Breast epithelium (tissue), 4 donors: ENCODE measurements at regions not wholly inside any gene's neighbourhood (a gene's known extent, or its start where the extent isn't known, plus 50 kb on each side); places are given as distances from the start of the nearest gene placed in this dataset.

Source experiments
- DNase-seq, 2 donors: peaks; one replicate each; pipeline ENCODE4 v3.0.0-alpha.2; 2019; ENCODE audit warnings: low spot score in 2 of 2
- H3K27ac ChIP-seq, 2 donors: fragments of 200-600 bp; sonication (generic) in 1 of 2; one replicate each; pipeline ENCODE4 v1.5.1; 2016 to 2019; ENCODE audit warnings: mild to moderate bottlenecking in 1 of 2
- H3K27me3 ChIP-seq, 2 donors: fragments of 200-600 bp; sonication (generic) in 1 of 2; one replicate each; pipeline versions ENCODE4 v1.5.1 to v1.6.0; 2017 to 2019; ENCODE audit warnings: control low read depth in 1 of 2, mild to moderate bottlenecking in 1 of 2
- H3K36me3 ChIP-seq: fragments of 200-600 bp; one replicate; pipeline ENCODE4 v1.5.1; 2019
- H3K4me1 ChIP-seq, 2 donors: fragments of 200-600 bp; sonication (generic); one replicate each; pipeline ENCODE4 v1.5.1; 2016 to 2019; ENCODE audit warnings: control low read depth in 1 of 2
- H3K4me3 ChIP-seq, 3 donors: fragments of 200-600 bp; sonication (generic); 1 replicate in 2 of 3; 2 replicates in 1 of 3; pipeline ENCODE4 v1.5.1; 2016 to 2019; ENCODE audit warnings: mild to moderate bottlenecking in 3 of 3, moderate library complexity in 2 of 3
- H3K9me3 ChIP-seq, 2 donors: fragments of 200-600 bp; sonication (generic) in 1 of 2; one replicate each; pipeline ENCODE4 v1.5.1; 2016 to 2019; ENCODE audit warnings: control low read depth in 1 of 2
- POLR2A ChIP-seq: fragments of 450-650 bp; IDR thresholded peaks from one replicate; pipeline ENCODE4 v1.6.1; 2016; ENCODE audit warnings: antibody characterized with exemption, mild to moderate bottlenecking, moderate library complexity
- POLR2AphosphoS5 ChIP-seq, 3 donors: sonication (generic); formaldehyde crosslinking; IDR thresholded peaks; one replicate each; pipeline ENCODE4 v1.6.1; 2017; ENCODE audit warnings: antibody characterized with exemption in 3 of 3
- intact Hi-C: fragments of 100-400 bp; cut with DNase I; formaldehyde crosslinking; loops from one replicate; pipeline ENCODE4 v1.15.1; 2023; ENCODE audit warnings: low total_unique reads
- TF ChIP-seq, protein P1 (sequence below), 3 donors: fragments of 450-650 bp; IDR thresholded peaks; one replicate each; pipeline ENCODE4 v1.5.1; 2016 to 2017; ENCODE audit warnings: antibody characterized with exemption in 3 of 3, mild to moderate bottlenecking in 3 of 3, moderate library complexity in 3 of 3

DNA sequence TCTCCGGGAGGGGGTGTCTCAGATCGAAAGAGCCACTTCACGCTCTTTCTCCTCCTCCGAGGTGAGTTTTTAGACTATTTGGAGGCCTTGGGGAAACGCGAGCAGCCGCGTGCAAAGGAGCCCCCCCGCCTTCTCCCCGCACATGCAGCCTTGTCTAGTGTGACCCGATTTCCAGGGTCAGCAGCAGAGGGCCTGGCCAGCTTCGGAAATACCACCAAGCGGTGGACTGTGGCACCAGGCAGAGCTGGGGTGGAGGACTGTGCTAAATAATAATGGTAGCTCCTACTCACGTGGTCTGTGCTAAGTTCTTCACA is 79.3 kb upstream of the BCOR start:
- Histone ChIP-seq H3K9me3 (peaks cover 0 to 5% of the 10 kb centered on the region in 2 donors), H3K27me3 (peaks cover 0 to 79% of the 10 kb centered on the region in 2 donors), H3K4me3 (peak overlapping the region; percentile 56 to 76 (median 59)), H3K36me3 (no peaks in the 10 kb centered on the region), H3K27ac (peak overlapping the region; percentile 83 to 97), H3K4me1 (no peaks in the 10 kb centered on the region)
- intact Hi-C loops = no loop called here
- TF ChIP-seq POLR2AphosphoS5 (IDR thresholded peaks at IDR 0.05) = no peak
- TF ChIP-seq, protein P1, sequence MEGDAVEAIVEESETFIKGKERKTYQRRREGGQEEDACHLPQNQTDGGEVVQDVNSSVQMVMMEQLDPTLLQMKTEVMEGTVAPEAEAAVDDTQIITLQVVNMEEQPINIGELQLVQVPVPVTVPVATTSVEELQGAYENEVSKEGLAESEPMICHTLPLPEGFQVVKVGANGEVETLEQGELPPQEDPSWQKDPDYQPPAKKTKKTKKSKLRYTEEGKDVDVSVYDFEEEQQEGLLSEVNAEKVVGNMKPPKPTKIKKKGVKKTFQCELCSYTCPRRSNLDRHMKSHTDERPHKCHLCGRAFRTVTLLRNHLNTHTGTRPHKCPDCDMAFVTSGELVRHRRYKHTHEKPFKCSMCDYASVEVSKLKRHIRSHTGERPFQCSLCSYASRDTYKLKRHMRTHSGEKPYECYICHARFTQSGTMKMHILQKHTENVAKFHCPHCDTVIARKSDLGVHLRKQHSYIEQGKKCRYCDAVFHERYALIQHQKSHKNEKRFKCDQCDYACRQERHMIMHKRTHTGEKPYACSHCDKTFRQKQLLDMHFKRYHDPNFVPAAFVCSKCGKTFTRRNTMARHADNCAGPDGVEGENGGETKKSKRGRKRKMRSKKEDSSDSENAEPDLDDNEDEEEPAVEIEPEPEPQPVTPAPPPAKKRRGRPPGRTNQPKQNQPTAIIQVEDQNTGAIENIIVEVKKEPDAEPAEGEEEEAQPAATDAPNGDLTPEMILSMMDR (IDR thresholded peaks at IDR 0.05) = no peak
- TF ChIP-seq POLR2A = no peak
- DNase-seq = no peak

DNA sequence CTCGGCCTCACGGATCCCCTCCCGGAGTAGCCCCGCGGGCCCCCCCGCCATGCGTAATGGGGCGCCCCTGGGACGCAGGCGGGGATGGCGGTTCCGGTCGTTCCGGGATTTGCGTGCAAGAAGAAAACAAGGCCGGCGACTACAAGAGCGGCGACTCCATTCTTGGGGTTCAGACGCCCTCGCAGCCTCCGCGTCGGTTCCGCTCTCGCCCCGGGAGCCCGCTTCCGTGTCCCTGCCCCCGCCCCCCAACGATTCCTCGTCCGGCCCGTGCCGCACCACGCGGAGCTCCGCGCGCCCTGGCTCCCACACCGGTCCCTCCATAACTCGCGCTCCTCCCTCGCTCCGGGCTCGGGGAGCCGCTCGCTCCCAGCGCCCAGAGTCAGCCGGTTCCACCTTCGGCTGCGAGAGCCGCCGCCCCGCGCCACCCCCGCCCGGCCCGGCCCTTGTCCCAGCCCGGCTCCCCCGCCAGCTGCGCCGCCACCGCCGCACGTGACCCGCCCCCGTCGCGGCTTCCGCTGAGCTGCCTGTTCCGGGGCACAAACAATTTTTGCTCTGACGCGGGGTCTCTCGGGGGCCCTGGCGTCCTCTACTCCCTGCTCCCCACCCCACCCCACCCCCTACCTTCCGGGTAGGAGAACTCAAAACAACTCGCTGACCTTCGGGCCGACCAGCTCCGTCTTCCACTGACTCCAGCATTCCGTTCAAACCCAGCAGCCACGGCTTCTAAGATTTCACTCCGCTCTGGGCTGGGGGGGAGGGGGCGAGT is 78.8 kb upstream of the BCOR start:
- Histone ChIP-seq H3K4me3 (peak overlapping the region; percentile 56 to 76 (median 59)), H3K36me3 (no peaks in the 10 kb centered on the region), H3K27me3 (peaks cover 0 to 84% of the 10 kb centered on the region in 2 donors), H3K4me1 (no peaks in the 10 kb centered on the region), H3K27ac (peak overlapping the region; percentile 83 to 97), H3K9me3 (peaks cover 0 to 5% of the 10 kb centered on the region in 2 donors)
- intact Hi-C loops = no loop called here
- DNase-seq = no peak
- TF ChIP-seq POLR2A (no peak), POLR2AphosphoS5 (IDR thresholded peaks at IDR 0.05) (no peak)
- TF ChIP-seq, protein P1 (IDR thresholded peaks at IDR 0.05) = no peak

DNA sequence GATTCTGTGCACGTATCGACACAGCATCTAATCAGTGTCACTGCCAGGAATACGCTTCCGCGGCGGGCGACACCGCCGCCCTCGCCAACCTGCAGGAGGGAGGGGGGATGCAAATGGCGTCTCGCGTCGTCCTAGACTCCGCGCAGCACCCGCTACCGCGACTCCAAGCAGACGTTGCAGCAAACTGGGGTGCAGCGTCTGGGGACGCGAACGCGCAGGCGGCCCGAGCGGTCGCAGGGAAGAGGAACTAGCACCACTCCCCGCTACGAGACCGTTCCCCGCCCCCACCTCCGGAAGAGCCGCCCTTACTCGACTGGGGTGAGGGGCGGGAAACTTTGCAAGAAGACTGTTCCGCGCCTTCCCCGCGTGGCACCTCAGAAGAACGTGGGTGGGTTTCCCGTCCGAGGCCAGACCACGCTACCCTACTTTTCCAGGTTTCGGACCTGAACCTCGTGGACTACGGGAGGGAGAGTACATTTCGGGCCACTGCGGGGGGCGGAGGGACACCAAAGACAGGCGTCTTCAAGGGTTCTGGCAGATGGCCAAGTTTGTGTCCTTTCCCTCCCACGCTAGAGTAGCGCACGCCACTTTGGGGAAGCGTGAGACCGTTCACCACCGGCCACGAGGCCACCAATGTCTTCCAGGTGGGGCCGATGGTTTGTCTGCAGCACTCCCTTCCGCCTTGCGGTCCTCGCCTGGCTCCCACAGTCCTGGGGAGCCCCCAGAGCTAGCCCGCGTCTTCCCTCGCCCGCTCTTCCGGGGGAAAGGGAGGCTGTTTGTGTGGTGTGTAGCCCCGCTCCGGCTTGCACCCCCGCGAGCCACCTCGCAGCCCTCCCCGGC is 78.0 kb upstream of the BCOR start:
- Histone ChIP-seq H3K9me3 (peaks cover 0 to 5% of the 10 kb centered on the region in 2 donors), H3K27ac (peak overlapping the region; percentile 83 to 97), H3K36me3 (no peaks in the 10 kb centered on the region), H3K27me3 (peaks cover 0 to 92% of the 10 kb centered on the region in 2 donors), H3K4me1 (no peaks in the 10 kb centered on the region), H3K4me3 (peak overlapping the region; percentile 56 to 76 (median 59))
- intact Hi-C loops = no loop called here
- DNase-seq = no peak
- TF ChIP-seq POLR2A (no peak), POLR2AphosphoS5 (IDR thresholded peaks at IDR 0.05) (peak in 2 of 3 donors; percentile 38 to 40)
- TF ChIP-seq, protein P1 (IDR thresholded peaks at IDR 0.05) = no peak

DNA sequence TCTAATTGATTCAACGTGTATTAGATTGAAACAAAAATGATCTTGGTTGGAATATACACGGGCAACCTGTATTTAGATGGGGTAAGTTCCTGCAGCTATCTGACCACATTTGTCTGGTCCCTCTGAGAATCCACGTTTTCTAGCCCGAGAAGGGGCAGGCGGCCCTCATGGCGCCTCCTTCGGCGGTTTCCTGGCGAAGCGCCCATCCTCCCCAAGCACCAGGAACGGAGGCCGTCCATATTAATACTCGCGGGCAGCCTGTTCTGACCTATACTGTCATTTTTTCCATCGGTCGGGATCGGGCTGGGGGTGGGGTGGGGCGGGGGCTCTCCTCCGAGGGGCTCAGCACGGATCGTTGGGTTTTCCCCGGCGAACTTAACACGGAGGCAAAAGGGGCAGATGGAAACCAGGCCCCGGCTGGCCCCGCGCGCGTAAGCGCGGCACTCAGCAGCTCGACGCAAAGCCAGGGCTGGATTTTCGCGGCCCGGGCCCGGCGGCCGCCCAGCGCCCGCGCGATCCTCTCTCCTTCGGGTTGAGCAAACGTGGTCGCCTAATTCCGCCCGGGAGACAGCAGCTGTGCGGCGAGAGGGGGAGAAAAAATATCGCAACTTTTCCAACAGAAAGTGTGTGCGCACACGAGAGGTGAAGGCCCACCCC is 77.2 kb upstream of the BCOR start:
- H3K27me3 ChIP-seq = peaks cover 0 to 91% of the 10 kb centered on the region in 2 donors
- no peaks in the 10 kb centered on the region for H3K36me3 ChIP-seq
- H3K4me1 ChIP-seq = no peaks in the 10 kb centered on the region
- H3K4me3 ChIP-seq = peak overlapping the region; percentile 56 to 76 (median 59)
- no peak for DNase-seq
- intact Hi-C loops = no loop called here
- H3K9me3 ChIP-seq = peaks cover 0 to 5% of the 10 kb centered on the region in 2 donors
- TF ChIP-seq POLR2AphosphoS5 (IDR thresholded peaks at IDR 0.05) (no peak), POLR2A (no peak)
- TF ChIP-seq, protein P1 (IDR thresholded peaks at IDR 0.05) = no peak
- H3K27ac ChIP-seq = peak overlapping the region; percentile 83 to 97
